Mammary epithelial cell (primary cell): ENCODE measurements at regions not wholly inside any gene's neighbourhood (a gene's known extent, or its start where the extent isn't known, plus 50 kb on each side); places are given as distances from the start of the nearest gene placed in this dataset.

ENCODE experiments used
- CTCF ChIP-seq, 2 donors: IDR thresholded peaks in 1 of 2; conservative IDR thresholded peaks in 1 of 2; 2 replicates each; pipeline ENCODE4 v1.5.1; 2011 to 2012; ENCODE audit warnings: inconsistent platforms in 2 of 2, low read length in 2 of 2, mild to moderate bottlenecking in 2 of 2, control low read depth in 1 of 2, low read depth in 1 of 2; ENCODE audit not compliant: insufficient read depth in 1 of 2; ENCODE audit errors: extremely low read depth in 1 of 2
- EZH2 ChIP-seq: IDR thresholded peaks from 2 replicates; pipeline ENCODE4 v1.6.1; 2012; ENCODE audit warnings: low read length, inconsistent platforms, borderline replicate concordance

DNA sequence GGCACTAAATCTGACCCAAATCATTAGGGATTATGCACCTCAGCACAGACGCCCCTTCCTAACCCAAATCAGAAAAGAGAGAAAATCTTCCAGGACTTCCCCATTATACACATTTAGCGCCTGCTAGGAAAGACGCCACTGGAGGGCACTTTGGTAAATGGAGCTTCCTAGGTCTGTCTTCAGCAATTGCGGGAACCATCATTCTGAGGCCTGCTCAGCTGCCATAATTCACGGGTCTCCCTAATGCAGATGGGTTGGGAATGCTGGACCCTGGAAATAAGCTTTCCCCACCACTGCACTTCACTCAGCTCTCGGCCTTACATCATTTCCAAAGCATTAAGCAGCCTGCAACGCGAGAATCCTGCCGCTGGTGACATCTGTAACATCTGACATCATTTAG lies 86.2 kb upstream of the OPCML start:
- TF ChIP-seq CTCF (conservative IDR thresholded peaks at IDR 0.05 in 1 of 2, IDR thresholded peaks at IDR 0.05 in 1 of 2; ENCODE audit: extremely low read depth in 1 of 2, insufficient read depth in 1 of 2, low read depth in 1 of 2, low read length in 2 of 2) (no peak), EZH2 (no peak)
